Astrocyte of the spinal cord (primary cell): ENCODE measurements at regions not wholly inside any gene's neighbourhood (a gene's known extent, or its start where the extent isn't known, plus 50 kb on each side); places are given as distances from the start of the nearest gene placed in this dataset.

Source experiments
- DNase-seq: peaks from one replicate; pipeline ENCODE4 v3.0.0; 2011; ENCODE audit warnings: low read depth, low spot score
- H3K4me3 ChIP-seq: 2 replicates; pipeline ENCODE4 v1.5.1; 2011; ENCODE audit warnings: low read depth, mild to moderate bottlenecking, low read length, moderate library complexity
- in situ Hi-C: cut with HindIII; loops from 2 replicates; pipeline ENCODE4 v1.10.0; 2017; ENCODE audit warnings: low sequenced_read_pairs
- TF ChIP-seq, protein P1 (sequence below): IDR thresholded peaks from 2 replicates; pipeline ENCODE4 v1.5.1; 2012; ENCODE audit warnings: low read depth, mild to moderate bottlenecking, low read length, inconsistent platforms

- H3K4me3 ChIP-seq = no peak overlapping the region
- in situ Hi-C loops = no loop called here
- DNase-seq = no peak
- TF ChIP-seq, protein P1, sequence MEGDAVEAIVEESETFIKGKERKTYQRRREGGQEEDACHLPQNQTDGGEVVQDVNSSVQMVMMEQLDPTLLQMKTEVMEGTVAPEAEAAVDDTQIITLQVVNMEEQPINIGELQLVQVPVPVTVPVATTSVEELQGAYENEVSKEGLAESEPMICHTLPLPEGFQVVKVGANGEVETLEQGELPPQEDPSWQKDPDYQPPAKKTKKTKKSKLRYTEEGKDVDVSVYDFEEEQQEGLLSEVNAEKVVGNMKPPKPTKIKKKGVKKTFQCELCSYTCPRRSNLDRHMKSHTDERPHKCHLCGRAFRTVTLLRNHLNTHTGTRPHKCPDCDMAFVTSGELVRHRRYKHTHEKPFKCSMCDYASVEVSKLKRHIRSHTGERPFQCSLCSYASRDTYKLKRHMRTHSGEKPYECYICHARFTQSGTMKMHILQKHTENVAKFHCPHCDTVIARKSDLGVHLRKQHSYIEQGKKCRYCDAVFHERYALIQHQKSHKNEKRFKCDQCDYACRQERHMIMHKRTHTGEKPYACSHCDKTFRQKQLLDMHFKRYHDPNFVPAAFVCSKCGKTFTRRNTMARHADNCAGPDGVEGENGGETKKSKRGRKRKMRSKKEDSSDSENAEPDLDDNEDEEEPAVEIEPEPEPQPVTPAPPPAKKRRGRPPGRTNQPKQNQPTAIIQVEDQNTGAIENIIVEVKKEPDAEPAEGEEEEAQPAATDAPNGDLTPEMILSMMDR = no peak
Observed at GRCh38 chr9:107717529-107718314, 228.2 kb upstream of the KLF4 start.

DNA sequence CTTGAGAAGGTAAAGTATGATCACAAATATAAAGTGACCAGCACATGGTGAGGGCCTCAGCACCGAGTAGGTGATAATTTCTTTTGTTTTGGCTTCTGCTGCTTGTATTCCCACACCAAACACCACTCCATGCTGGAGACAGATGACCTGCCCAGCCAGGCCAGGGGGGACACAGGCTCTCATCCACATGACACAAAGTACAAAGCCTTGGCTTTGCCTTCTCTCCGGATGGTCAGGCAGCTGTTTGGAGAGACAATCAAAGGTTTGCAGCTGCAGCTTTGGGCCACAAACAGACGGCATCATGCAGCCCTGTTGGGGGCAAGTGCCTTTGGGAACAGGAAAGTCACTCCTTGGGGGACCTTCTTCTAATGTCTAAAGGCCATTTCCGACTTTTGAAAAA, 226.2 kb upstream of the KLF4 start:
- no peak overlapping the region for H3K4me3 ChIP-seq
- in situ Hi-C loops = no loop called here
- TF ChIP-seq, protein P1 = no peak
- no peak for DNase-seq

DNA sequence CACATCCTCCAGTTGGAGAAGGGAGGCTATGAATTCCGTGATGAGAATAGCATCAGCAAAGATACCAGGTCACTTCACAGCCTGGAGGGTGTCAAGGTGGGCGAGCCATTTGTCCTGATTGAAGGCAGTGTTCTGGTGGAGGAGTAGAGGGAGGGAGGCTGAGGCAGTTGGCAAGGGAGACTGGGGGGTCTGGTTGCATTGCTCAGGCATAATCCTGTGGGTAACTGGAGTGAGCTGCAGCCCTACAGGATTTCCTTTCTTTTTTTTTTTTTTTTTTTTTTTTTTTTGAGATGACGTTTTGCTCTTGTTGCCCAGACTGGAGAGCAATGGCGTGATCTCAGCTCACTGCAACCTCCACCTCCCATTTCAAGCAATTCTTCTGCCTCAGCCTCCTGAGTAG, 223.9 kb upstream of the KLF4 start:
- H3K4me3 ChIP-seq = no peak overlapping the region
- no peak for DNase-seq
- TF ChIP-seq, protein P1 = no peak
- in situ Hi-C loops = no loop called here

GRCh38 chr9:107712390-107712789, 222.8 kb upstream of the KLF4 start:
- peak; percentile 69 for DNase-seq
- H3K4me3 ChIP-seq = no peak overlapping the region
- in situ Hi-C loops = no loop called here
- TF ChIP-seq, protein P1 = no peak

GRCh38 chr9:107711542-107711941, 222.0 kb upstream of the KLF4 start:
- no peak overlapping the region for H3K4me3 ChIP-seq
- in situ Hi-C loops = no loop called here
- DNase-seq = peak; percentile 80
- TF ChIP-seq, protein P1 = no peak

DNA sequence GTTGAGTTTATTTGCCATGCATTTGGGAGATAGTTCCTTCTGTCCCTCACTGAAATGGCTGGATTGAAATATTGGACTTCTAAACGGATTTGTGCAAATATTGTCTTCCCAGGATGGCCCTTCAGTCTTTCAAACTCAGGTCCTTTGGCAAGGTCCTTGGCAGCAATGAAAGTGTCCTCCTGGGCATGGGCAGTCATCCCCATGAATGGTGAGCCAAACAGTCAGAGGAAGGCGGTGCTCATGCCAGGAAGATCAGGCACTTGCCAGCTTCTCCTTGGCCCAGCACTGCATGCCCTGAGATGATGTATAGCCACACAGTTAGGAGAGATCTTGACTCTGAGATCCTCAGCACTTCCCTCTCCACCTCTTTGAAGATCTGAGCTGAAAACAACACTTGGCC, 221.4 kb upstream of the KLF4 start:
- TF ChIP-seq, protein P1 = no peak
- H3K4me3 ChIP-seq = no peak overlapping the region
- in situ Hi-C loops = no loop called here
- DNase-seq = no peak

DNA sequence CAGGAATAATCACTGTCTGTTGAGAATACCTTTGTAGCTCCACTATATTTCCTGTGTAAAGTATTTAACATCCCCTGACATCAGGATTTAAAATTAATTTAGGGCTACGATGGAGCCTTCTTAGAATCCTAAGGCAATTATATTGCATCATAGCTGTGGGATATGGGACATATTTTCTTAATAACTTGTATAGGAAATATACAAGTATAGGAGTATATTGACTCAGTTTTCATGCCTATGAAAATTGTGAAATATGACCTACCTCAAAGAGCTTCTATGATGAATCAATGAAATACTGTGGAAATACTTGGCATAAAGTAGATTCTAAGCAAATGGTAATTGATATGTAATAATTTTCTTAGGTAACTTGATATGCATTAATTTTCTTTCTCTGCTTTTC, 221.0 kb upstream of the KLF4 start:
- in situ Hi-C loops = no loop called here
- H3K4me3 ChIP-seq = no peak overlapping the region
- TF ChIP-seq, protein P1 = no peak

More for the DNA sequence above, 221.0 kb upstream of the KLF4 start:
- DNase-seq = no peak
